ENCODE measurements at regions not wholly inside any gene's neighbourhood (a gene's known extent, or its start where the extent isn't known, plus 50 kb on each side); places are given as distances from the start of the nearest gene placed in this dataset.

- TF ChIP-seq REST (IDR thresholded peaks at IDR 0.05; ENCODE audit: low read depth, low read length), result no peak
- no peak for TF ChIP-seq PBX3 (IDR thresholded peaks at IDR 0.05)
- TF ChIP-seq RFX5 (IDR thresholded peaks at IDR 0.05; ENCODE audit: low read length), result peak; percentile 56
- TF ChIP-seq RAD21 (IDR thresholded peaks at IDR 0.05; ENCODE audit: low read length), result peak; percentile 95
- no peak for TF ChIP-seq CHD2 (IDR thresholded peaks at IDR 0.05; ENCODE audit: low read length, partially characterized antibody)
- TF ChIP-seq RXRA (IDR thresholded peaks at IDR 0.05; ENCODE audit: borderline replicate concordance, low read depth), result no peak
- no peak for TF ChIP-seq GABPA (IDR thresholded peaks at IDR 0.05; ENCODE audit: low read depth)
- TF ChIP-seq NFIC (IDR thresholded peaks at IDR 0.05; ENCODE audit: borderline replicate concordance), result no peak
- TF ChIP-seq FOXM1 (IDR thresholded peaks at IDR 0.05; ENCODE audit: low read depth), result no peak
These were observed 571.9 kb upstream of the LCORL start (continued) for GRCh38 chr4:18593297-18594002.

GRCh38 chr4:18582841-18583240, 561.3 kb upstream of the LCORL start:
- POLR2A ChIA-PET, result no interaction called here
- Histone ChIP-seq H3K9me2 (no peaks in the 10 kb centered on the region), H2AFZ (ENCODE audit: low read depth) (no peak overlapping the region), H3K27ac (ENCODE audit: low read depth in 2 of 2, low read length in 1 of 2) (no peak overlapping the region), H4K20me1 (ENCODE audit: insufficient read depth) (no peaks in the 10 kb centered on the region), H3F3A (replicated peaks; ENCODE audit: insufficient read depth) (no peaks in the 10 kb centered on the region), H3K36me3 (replicated peaks in 1 of 2; ENCODE audit: control insufficient read depth in 1 of 2, insufficient read depth in 2 of 2, low read length in 1 of 2) (no peaks in the 10 kb centered on the region), H3K79me2 (ENCODE audit: insufficient read depth) (no peaks in the 10 kb centered on the region), H3K4me3 (ENCODE audit: low read depth in 2 of 2, low read length in 1 of 2) (no peak overlapping the region), H3K27me3 (ENCODE audit: insufficient read depth) (no peaks in the 10 kb centered on the region), H3K9me3 (no peaks in the 10 kb centered on the region), H3K9ac (no peak overlapping the region), H3K4me2 (no peak overlapping the region), H3K4me1 (ENCODE audit: control insufficient read depth in 1 of 2, insufficient read depth in 2 of 2, low read depth in 1 of 2, low read length in 1 of 2) (no peaks in the 10 kb centered on the region; a peak in 1 of 4 replicates)
- 5% methylated on average over 1 of the region's 1 CpG for WGBS (ENCODE audit: low lambda C conversion rate)
- CTCF ChIA-PET, result interaction anchor here (1.8 kb wide), 1 partner anchor 10 kb away, joined by 8 read pairs; no protein-coding TSS in a partner anchor
- DNase-seq, result no peak
- TF ChIP-seq IRF3 (IDR thresholded peaks at IDR 0.05; ENCODE audit: low read depth, low read length) (no peak), REST (IDR thresholded peaks at IDR 0.05; ENCODE audit: low read depth, low read length) (no peak), NFIC (IDR thresholded peaks at IDR 0.05; ENCODE audit: borderline replicate concordance) (no peak), GABPA (IDR thresholded peaks at IDR 0.05; ENCODE audit: low read depth) (no peak), RAD21 (IDR thresholded peaks at IDR 0.05; ENCODE audit: low read length) (no peak), YY1 (IDR thresholded peaks at IDR 0.05; ENCODE audit: low read depth) (no peak), JUND (IDR thresholded peaks at IDR 0.05) (no peak), NRF1 (IDR thresholded peaks at IDR 0.05; ENCODE audit: low read depth, low read length) (no peak), SIN3A (IDR thresholded peaks at IDR 0.05; ENCODE audit: borderline replicate concordance, low read depth, low read length) (no peak), TEAD4 (IDR thresholded peaks at IDR 0.05; ENCODE audit: borderline replicate concordance, insufficient read depth) (no peak), TAF1 (IDR thresholded peaks at IDR 0.05; ENCODE audit: borderline replicate concordance, low read depth, low read length) (no peak)

Data from SK-N-SH (cell line).